ENCODE measurements at regions not wholly inside any gene's neighbourhood (a gene's known extent, or its start where the extent isn't known, plus 50 kb on each side); places are given as distances from the start of the nearest gene placed in this dataset.

DNA sequence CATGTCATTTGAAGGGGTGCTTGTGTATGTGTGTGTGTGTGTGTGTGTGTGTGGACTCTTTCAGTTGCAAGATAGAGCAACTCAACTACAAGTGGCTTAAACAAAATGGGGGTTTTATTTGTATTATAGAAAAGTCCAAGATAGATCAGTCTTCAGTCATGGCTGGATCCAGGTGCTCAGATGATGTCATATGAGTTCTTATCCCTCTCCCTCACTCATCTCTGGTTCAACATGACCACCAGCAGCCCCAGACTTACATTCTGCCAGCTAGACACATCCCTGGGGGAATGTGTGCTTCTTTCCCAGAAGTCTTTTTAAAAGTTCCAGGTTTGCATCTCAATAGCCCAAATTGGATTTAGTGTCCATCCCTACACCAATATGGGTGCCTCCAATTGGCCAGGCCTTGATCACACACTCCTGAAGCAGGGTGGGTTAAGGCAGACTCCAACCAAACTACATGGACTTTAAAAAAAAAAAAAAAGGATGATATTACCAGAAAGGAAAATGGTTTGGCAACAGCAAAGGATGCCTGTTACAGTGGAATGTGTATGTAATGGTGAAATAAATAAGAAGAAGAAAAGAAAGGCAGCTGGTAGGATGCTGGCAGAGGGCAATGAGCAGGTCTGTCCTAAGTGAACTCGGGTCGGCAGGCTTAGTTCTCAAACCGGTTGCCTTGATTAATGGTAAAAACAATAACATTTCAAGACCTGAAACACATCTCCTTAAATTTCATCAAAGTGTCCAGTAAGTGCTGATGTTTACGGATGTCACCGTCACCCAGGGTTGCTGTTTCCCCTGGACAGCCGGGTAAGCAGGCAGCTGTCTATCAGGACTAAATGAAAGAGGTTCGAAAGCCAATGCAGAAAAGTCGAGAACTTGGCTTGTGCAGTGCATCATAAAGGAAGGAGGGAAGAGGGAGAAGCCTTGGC, 107.7 kb downstream of the SMIM20 start:
- no peak for DNase-seq

DNA sequence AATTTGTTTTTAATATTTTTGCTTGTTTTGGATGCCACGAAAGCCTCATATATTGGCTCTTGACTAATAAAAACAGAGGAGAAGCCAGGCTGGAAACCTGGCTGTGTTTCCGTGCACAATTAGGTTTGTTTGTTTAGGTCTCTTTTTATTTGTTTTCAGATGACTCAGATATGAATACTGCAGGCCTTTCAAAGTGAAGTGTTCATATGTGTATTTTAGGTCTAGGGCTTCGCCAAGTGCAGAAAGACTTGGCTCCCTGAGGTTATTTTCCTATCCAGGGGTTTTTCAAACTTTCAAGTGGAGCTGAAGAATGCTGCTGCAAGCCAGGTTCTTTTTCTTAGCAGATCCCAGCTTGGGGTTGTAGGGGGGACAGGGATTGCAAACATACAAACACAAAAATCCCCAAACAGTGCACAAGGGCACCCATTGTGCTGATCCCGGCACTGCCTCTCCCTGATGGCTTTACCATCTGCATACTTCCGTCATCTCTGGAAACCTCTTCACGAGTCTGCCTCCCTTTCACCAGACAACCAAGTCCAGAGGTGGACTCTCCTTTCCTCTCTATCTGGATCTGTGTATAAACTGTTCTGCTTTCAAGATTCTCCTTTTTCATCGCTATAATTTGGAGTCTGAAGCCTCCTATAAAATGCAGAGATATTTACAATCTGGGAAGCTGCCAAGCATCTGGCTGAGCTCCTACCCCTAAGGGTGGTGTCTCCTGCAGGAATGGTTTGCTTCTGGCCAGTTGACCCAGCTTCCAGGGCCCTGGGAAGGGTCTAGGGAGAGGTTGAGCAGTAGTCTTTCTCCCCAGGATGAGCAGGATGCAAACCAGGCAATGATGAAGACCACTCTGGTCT, 108.6 kb downstream of the SMIM20 start:
- DNase-seq = no peak

DNA sequence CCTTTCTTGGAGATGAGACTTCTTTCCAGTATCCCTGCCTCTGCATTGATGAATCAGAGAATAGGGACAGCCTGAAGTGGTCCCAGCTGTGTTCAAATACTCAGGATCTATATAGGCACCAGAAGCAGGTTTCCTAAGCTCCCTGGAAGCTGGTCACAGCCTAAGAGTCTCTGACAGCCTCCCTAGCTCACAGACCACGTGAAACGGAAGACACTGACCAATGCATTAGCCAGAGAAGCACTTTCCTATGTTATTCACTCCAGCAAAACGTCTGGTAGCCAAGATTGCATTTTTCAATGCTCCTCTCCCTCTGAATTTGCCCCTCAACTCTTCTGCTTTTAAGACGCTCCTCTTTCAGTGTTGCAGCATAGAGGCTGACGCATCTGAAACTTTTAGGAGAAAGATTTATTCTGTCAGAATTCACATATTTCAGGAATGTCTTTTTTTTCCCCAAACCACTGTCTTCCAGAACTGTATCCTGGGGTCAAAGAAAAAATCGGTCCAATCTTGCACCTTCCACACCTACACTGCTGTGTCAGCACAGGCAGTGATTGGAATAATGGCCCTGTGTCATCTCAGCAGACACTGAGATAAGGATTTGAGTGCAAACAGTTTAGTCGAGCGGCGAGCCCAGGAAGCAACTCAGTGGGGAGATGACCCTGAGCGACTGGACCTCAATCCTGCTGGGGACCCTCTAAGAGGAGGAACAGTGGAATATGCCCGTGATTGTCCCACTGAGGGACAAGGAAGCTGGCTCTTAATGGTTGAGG, 109.4 kb downstream of the SMIM20 start:
- DNase-seq = no peak

DNA sequence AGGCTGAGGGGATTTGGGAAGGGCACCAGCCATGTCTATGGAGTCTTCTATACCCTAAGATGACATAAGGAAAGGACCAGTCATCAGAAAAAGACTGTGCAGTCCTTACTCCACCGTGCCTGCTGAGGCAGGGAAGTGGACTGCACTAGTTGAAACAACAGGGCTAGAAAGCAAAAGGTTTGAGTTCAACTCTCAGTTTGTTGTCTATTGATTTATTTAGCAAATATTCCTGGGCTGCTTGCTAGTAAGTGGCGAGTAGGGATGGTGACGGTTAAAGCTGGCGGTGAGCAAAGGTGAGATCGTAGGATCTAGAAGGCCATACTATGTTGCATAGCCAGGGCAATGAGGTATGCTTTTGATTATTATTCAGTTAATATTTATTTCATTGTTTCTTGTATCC, 110.1 kb downstream of the SMIM20 start:
- DNase-seq = no peak

DNA sequence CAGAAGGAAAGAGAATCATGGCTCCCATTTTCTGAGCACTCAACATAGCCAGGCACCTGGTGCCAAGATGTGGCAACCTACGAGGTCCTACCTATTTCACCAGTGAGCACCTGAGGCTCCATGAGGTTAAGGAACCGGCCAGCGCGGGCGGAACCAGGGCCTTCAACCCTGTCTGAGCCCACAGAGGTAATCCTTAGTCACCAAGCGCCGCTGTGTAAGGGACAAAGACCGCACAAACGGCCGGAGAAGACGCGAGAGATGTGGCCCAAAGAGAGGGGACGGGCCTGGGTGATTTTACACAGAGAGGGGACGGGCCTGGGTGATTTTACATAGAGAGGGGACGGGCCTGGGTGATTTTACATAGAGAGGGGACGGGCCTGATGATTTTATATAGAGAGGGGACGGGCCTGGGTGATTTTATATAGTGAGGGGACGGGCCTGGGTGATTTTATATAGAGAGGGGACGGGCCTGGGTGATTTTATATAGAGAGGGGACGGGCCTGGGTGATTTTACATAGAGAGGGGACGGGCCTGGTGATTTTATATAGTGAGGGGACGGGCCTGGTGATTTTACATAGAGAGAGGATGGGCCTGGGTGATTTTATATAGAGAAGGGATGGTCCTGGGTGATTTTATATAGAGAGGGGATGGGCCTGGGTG, 114.2 kb downstream of the SMIM20 start:
- no peak for DNase-seq

DNA sequence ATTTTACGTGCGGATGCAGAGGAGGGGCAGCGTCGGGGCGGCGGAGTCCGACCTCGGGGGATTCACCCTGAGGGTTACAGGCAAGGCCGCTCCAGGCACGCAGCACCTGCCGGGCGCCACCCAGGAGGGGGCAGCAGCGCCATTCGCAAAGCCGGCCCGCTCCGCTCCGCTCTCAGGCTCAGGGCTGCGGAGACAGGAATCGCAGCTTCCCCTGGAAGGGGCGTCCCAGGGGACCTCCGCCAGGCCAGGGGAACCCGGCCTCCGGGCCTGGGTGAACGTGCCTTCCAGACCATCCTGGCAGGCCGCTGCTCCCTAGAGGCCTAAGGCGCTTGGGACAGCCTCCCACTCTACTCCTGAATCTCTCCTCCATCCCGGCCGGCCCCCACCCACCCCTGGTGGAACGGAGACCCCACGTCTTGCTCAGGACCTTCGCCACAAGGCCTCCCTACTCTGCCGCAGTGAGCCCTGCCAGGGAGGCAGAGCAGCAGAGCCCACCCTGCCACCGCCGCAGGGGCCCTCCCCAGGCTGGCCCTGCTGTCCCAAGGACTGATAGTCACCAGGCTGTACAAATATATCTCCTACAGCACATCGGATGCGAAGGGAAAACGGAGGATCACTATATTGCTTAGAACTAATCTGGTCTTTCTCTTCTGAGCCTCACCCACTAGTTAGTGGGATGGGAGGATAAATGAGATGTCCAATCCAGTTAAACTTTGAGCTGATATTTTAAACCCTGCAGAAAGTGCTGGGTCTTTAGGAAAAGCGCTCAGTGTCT, 115.0 kb downstream of the SMIM20 start:
- DNase-seq = peak; percentile 45

DNA sequence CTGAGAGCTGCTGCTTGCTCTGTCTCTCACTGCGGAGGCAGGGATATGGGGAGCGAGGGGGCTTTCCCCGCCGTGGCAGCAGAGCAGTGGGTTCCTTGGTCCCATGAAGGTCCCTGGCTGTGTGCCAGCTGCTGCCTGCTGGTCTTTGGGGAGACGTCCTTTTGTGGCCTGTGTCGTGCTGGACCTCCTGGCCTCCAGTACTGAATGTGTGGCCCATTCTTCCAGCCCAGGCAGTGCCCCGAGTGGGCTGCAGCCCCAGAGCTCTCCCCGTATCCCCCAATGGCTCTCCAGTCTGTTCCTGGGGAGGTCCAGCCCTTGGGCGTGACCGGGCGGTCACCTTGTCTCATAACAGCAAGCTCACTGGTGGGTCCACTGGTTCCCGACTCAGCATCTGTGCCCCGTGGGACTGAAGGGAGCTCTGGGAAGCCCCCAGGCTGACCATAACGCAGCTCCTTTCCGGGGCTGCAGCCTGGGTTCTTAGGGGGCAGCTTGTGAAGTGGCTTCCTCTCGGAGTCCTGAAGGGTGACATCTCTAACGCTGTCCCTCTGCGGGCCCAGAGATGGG, 115.6 kb downstream of the SMIM20 start:
- no peak for DNase-seq

DNA sequence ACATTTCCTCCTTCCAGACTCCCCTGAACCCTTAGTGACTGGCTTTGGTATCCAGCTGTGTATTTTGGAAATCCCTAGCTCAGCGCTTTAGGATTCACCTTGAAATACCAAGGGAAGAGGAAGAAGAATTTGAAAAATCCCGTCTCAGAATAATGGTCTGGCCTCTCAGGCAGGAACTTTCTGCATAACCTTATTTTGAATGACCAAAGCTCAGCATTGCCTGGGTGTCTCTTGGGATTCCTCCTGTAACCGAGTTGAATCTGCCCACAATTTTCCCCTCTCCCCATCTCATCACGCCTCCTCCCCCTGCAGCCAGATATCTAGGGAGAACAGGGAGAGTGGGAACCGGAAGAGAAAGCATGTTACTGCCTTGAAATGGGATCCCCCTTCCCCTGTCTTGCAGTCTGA, 116.2 kb downstream of the SMIM20 start:
- no peak for DNase-seq

DNA sequence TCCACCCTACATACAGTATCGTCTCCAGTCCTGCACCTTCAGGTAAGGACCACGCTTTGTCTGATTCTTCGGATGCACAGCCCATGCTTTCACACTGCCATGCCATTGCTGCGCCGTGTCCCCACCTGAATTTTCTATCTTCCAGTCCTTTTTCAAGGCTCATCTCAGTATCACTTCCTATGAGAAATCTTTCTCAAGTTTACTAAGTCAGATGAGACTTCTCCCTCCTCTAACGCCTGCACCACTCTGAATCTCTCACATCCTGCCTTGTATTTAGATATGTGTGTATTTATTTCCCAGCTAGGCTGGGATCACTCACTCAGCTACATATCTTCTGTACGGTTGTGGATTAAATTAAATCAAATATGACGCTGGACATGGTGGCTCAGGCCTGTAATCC, 116.8 kb downstream of the SMIM20 start:
- no peak for DNase-seq

DNA sequence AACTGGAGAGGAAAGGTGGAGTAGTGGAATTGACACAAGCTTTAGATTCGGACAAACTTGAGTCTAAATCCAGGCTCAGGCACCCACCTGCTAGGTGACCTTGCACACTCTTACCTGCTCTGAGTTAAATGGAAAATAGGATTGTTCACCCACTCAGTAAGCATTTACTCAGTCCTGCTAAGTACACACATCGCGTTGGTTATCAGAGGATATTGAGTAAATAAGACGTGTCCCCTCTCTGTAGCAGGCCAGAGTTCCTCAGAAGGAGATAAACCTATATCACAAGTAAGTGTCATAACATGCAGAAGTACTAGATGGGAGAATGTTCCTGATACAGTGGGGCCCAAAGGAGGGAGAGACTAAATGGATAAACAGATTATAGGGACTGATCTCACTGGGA, 117.7 kb downstream of the SMIM20 start:
- no peak for DNase-seq

DNA sequence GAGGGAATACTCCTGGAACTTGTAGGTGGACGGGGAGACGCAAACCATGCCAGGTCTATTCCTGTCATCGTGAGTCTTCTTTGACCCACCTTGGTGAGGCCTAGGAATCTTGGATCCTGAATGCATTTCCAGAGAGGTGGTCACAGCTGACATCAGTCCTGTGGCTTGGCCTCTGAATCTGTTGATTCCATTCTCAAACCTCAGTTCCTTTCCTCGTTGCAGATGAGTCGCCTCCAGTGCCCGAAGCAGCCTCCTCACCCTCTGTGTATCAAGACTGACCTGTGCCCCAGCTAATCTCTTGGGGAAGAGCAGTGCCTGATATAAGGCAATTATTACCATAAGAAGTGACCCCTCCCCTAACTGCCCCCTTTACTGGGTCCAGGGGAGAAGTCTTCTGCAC, 118.1 kb downstream of the SMIM20 start:
- DNase-seq = no peak

DNA sequence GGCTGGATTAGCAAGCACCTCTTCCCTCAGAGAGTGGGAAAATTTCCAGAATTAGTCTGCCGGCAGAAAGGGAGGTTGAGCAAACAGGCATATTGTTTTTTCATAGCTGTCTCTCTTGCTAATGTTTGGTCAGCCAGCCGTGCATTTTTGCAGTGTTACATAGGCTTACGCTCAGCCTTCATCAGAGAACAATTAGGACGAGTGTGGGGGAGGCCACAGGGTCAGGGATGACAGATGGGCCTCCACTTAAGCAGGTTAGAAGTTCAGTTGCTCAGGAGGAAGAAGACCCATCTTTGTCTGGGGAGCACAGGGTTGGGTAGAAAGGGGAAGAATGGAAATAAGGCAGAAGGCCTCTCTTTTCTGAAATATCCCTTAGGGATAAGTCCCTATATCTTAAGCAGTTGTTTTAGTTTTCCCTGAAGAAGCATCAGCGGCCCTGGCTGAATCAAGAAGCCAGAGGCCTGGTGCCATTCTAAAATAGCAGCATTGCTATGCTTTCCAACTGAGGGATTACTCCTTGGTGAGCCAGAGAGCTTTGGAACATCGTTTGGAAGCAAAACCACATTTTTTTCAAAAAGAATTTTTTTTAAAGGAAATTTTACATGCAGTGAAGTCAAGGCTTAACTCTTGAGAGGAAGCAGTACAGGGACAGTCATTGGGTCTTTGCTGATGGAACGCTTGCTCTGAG, 118.8 kb downstream of the SMIM20 start:
- DNase-seq = no peak

DNA sequence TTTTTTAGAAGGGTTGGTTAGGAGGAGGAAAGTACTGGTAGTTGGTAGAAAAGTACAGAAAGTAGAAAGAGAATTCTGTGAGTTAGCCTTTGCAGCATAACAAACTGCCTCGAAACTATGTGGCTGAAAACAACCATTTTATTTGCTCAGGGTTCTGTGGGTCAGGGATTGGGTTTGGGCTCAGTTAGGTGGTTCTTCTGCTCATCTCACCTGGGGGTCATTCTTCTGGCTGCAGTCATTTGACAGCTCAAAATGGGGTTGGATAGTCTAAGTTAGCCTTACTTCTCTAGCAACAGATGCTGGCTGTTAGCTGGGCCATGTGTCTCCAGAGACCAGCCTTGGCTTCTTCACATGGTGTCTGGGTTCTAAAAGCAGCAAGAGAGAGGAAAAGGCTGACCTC, 119.4 kb downstream of the SMIM20 start:
- DNase-seq = no peak

DNA sequence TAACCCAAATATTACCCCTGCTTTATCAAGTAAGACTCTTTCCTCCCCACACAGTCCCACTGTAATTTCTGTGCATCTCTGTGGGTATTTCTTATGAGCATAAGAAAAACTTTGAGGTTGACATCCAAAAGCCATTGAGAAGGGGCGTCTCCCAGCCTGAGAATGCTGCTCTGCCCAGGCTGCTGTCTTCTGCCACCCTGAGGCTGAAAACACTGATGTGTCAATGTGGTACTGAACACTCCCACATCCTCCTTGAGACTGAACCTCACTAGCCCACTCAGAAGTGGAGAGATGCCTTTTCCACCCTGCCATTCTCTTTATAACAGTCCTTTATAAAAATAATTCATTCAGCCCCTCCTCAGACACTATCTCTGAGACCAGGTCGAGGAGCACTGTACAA, 120.8 kb downstream of the SMIM20 start:
- DNase-seq = no peak

DNA sequence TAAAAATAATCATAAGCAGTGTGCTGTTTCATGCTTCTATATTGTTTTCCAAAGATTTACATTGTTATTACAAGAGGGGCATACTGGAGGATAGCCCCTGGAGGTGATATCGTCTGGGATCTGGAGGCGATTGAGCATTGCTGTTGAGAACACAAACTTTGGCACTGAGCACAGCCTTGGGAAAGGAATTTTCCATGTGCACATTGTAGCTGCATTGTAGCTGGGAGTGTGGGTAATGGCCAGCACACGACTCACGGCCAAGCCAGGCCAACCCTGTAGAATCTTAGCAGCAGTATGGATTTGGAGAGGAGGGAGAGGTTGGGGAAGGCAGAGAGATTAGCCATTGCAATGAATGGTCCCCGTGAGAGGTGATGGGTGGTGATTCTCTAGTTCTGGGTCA, 121.9 kb downstream of the SMIM20 start:
- DNase-seq = no peak

DNA sequence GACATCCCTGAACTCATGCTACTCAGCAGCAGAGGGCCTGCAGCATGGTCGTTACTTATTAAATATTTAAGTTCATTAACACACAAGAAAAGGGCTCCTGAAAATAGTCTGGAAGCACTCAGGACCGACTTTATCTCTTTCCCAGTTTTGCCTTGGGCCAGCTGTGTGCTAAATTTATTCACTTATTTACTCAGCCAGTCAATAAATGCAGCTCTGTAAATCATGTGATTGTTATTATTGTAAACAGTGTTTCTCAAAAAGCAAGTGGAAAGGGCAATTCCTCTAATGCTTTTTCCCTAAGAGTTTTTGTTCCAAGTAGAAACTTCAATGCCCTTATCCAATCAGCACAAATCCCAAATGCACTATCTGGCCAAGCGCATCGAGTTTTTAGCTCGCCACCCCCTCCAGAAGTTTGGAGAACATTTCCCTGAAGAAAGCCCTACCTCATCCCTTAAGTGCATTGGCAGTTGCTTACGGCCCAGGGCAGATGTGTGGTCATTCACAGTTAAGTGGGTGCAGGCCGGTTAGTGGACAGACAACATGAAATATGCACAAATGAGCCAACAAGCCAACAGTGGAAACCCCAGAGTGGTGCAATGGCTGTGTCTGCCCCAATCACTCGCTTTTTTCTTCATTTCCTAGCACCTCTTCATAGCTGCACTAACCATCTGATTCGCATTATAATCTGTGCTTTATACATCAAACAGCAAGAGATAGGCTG, 125.8 kb downstream of the SMIM20 start:
- DNase-seq = no peak

DNA sequence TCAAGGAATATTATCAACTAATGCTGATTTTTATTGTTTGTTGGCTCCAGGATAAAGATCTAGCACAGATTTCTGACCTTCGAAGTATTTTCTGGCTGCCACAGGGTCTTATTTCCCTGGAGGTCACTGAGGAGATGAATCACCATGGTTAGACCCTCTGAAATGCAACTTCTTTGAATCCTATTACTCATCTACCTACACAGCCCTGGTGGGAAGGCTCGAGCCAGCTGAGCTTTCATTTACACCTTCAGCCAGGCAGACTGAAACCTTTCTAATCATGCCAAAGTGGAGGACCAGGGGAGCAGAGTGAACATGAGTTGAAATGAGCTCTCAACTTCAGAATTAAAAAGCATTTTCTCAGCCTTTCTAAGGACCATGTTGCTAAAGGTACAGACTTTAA, 130.5 kb downstream of the SMIM20 start:
- no peak for DNase-seq

DNA sequence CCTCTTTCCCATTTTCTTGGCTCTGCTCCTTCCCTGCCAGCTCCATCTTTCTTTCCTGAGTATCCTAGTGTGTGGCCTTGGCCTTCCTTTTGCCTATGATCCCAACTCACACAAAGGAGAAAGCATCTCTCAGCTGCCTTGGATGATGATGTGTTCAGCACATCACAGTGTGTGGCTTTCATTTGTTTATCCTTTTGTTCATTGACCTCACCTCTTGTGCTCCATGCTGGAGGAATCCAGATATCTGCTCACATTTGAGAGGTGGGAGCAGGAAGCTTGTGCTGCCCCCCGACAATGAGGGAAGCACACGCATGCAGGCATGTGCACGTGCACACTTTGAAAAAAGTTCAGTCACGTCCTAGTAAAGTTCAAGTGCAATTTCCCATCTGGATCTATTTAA, 131.0 kb downstream of the SMIM20 start:
- no peak for DNase-seq

DNA sequence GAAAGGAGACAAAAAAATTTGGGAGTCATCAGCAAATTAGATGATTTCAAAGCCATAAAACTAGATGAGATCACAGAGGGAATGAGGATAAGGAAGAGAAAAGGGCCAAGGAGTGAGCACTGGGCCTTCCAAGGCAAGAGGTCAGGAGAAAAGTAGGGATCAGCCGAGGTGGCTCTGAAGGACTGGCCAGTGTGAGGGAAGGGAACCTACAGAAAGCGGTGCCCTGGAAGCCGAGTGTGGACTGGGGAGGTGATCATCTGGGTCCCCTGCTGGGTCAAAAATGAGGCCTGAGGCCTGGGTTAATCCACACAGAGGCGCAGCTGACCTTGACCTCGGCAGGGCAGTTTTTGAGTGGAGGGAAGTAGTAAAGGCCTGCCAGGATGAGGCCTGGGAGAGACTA, 133.8 kb downstream of the SMIM20 start:
- DNase-seq = no peak

DNA sequence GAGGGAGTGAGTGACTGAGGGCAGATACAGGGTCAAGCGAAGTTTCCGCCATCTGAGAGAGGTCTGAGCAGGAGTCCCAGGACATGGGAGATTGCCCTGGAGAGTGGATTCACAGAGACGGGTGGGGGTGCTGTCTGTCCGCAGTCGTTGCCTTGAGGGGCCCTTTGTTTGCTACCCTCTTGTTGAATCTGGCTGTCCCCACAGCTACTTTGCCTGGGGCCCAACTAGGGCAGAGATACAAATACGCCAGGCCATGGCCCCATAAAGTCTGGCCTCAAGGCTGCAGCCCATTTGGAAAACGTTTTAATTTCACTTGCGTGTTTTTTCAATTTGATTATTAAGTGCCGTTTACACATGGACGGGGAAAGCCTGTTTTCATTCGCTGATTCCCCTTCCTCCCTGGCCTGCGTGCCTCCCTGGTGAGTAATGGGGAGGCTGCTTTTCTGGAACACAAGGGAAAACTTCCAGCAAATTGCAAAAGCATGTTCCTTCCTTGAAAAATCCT, 134.4 kb downstream of the SMIM20 start:
- DNase-seq = no peak
